Stomach (tissue), 8 donors: ENCODE measurements at regions not wholly inside any gene's neighbourhood (a gene's known extent, or its start where the extent isn't known, plus 50 kb on each side); places are given as distances from the start of the nearest gene placed in this dataset.
A peak's percentile ranks its signal among the peaks of the same experiment; 100 is the strongest.

Experiments
- DNase-seq, 2 donors: peaks; one replicate each; pipeline versions ENCODE4 v3.0.0 to v3.0.0-alpha.2; 2013 to 2019
- H3K27ac ChIP-seq, 5 donors: fragments of 200-600 bp in 4 of 5; sonication (generic) in 4 of 5; one replicate each; pipeline ENCODE4 v1.5.1; 2013 to 2019; ENCODE audit warnings: mild to moderate bottlenecking in 1 of 5, moderate library complexity in 1 of 5
- H3K27me3 ChIP-seq, 3 donors: fragments of 200-600 bp; sonication (generic); one replicate each; pipeline ENCODE4 v1.5.1; 2017 to 2019; ENCODE audit warnings: mixed run types in 1 of 3
- H3K36me3 ChIP-seq, 4 donors: fragments of 200-600 bp; sonication (generic); 1 replicate in 3 of 4; 2 replicates in 1 of 4; pipeline ENCODE4 v1.5.1; 2016 to 2019
- H3K4me1 ChIP-seq, 4 donors: fragments of 200-600 bp; sonication (generic); one replicate each; pipeline ENCODE4 v1.5.1; 2016 to 2019
- H3K4me3 ChIP-seq, 4 donors: fragments of 200-600 bp; sonication (generic) in 3 of 4; one replicate each; pipeline ENCODE4 v1.5.1; 2016 to 2019; ENCODE audit warnings: mild to moderate bottlenecking in 1 of 4
- H3K9me3 ChIP-seq, 4 donors: fragments of 200-600 bp; sonication (generic); one replicate each; pipeline ENCODE4 v1.5.1; 2016 to 2019
- EP300 ChIP-seq: sonication (generic); formaldehyde crosslinking; IDR thresholded peaks from one replicate; pipeline ENCODE4 v1.6.1; 2017; ENCODE audit warnings: antibody characterized with exemption
- POLR2A ChIP-seq, 4 donors: fragments of 450-650 bp; IDR thresholded peaks; one replicate each; pipeline ENCODE4 v1.6.1; 2016; ENCODE audit warnings: antibody characterized with exemption in 4 of 4, control low read depth in 2 of 4, mild to moderate bottlenecking in 1 of 4, moderate library complexity in 1 of 4
- POLR2AphosphoS5 ChIP-seq, 3 donors: sonication (generic); formaldehyde crosslinking; IDR thresholded peaks; one replicate each; pipeline ENCODE4 v1.6.1; 2016; ENCODE audit warnings: antibody characterized with exemption in 3 of 3
- WGBS, 5 donors: extraction: QIAGEN DNeasy Blood & Tissue Kit in 3 of 5; methylation state at CpG; one replicate each; pipeline versions ENCODE4 v1.1.5 to v1.1.7; 2013 to 2018; 5-methylcytosine and 5-hydroxymethylcytosine counted together
- intact Hi-C: fragments of 100-400 bp; cut with DNase I; formaldehyde crosslinking; loops from one replicate; pipeline ENCODE4 v1.15.1; 2023; ENCODE audit warnings: low total_unique reads
- TF ChIP-seq, protein P1 (sequence below), 7 experiments: fragments of 450-650 bp in 4 of 7; fragments of 200-600 bp in 3 of 7; sonication (generic) in 3 of 7; IDR thresholded peaks; one replicate each; pipeline ENCODE4 v1.5.1; 2016 to 2019; ENCODE audit warnings: antibody characterized with exemption in 7 of 7, control low read depth in 2 of 7, mild to moderate bottlenecking in 1 of 7
- donor health status: healthy with polysubstance abuse.
- donor health status: Bipolar disorder and iron deficiency.
- donor health status: healthy.

DNA sequence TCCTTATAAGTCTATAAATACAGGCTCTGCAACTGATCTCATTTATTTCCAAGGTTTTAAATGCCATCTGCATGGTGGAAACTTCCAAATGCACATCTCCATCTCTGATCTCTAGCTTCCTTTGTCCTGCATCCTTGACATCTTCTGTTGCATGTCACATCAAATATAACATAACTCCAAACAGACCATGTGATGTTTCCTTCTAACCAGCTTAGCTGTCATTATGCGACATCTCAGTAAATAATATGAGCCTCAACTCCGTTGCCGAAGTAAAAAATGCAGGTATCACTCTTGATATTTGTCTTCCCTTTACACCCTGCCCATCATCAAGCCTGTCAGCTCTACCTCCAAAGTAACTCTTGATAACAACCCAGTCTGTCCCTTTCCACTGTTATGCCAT lies 506.4 kb upstream of the C9orf72 start:
- Histone ChIP-seq H3K4me3 (no peak overlapping the region), H3K27ac (no peak overlapping the region), H3K27me3 (no peaks in the 10 kb centered on the region), H3K9me3 (no peaks in the 10 kb centered on the region), H3K4me1 (no peaks in the 10 kb centered on the region), H3K36me3 (no peaks in the 10 kb centered on the region)
- intact Hi-C loops, result loop anchor here (10.0 kb wide), 1 partner anchor 355 kb away; no protein-coding TSS in a partner anchor
- TF ChIP-seq, protein P1, sequence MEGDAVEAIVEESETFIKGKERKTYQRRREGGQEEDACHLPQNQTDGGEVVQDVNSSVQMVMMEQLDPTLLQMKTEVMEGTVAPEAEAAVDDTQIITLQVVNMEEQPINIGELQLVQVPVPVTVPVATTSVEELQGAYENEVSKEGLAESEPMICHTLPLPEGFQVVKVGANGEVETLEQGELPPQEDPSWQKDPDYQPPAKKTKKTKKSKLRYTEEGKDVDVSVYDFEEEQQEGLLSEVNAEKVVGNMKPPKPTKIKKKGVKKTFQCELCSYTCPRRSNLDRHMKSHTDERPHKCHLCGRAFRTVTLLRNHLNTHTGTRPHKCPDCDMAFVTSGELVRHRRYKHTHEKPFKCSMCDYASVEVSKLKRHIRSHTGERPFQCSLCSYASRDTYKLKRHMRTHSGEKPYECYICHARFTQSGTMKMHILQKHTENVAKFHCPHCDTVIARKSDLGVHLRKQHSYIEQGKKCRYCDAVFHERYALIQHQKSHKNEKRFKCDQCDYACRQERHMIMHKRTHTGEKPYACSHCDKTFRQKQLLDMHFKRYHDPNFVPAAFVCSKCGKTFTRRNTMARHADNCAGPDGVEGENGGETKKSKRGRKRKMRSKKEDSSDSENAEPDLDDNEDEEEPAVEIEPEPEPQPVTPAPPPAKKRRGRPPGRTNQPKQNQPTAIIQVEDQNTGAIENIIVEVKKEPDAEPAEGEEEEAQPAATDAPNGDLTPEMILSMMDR (IDR thresholded peaks at IDR 0.05), result no peak
- TF ChIP-seq EP300 (no peak), POLR2AphosphoS5 (IDR thresholded peaks at IDR 0.05) (no peak), POLR2A (IDR thresholded peaks at IDR 0.05) (no peak)
- DNase-seq, result no peak
- 89 to 95% (median 91%) methylated on average over 3 of the region's 3 CpGs for whole genome bisulfite sequencing, 5 donors

DNA sequence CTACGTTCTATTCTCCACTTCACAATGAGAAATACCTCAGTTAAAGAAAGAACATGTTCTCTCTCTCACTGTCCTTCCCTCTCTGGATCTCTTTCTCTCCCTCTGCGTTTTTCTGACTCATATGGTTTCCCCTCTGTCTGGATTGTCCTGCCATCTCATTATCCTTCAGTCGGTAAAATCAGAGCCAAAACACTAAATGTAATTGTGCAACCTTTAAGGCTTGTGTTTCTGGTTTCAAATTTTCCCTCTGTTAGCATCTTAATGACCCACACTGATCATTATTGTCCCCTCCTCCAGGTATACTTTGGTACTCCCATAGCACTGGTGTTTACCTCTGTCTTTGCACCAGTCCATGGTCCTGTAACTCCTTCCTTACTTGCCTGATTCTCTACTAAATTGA lies 509.4 kb upstream of the C9orf72 start:
- WGBS, 5 donors, result 74 to 87% (median 80%) methylated on average over 3 of the region's 3 CpGs

DNA sequence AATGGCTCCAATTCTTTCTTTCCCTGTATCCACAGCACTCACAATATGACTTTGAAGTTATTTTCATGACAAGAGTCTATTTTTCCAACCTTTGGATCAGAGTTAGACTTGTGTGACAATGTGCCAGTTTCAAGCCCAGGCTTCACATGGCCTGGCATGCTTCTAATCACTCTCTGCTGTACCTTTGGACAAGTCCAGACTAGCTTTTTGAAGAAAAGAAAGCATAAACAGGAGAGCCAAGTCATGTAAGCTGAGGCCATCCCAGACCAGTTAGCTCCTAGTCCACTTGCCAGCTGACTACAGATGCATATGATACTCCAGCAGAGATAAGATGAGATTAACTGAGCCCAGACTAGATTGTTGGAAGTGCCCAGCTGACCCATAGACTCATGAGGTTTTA lies 513.6 kb upstream of the C9orf72 start:
- no peak for TF ChIP-seq POLR2AphosphoS5 (IDR thresholded peaks at IDR 0.05)
- no peak for TF ChIP-seq EP300
- TF ChIP-seq, protein P1 (IDR thresholded peaks at IDR 0.05), result no peak
- no peak for TF ChIP-seq POLR2A (IDR thresholded peaks at IDR 0.05)
- intact Hi-C loops, result no loop called here
- Histone ChIP-seq H3K27ac (no peak overlapping the region), H3K36me3 (no peaks in the 10 kb centered on the region), H3K9me3 (no peaks in the 10 kb centered on the region), H3K27me3 (no peaks in the 10 kb centered on the region), H3K4me1 (no peaks in the 10 kb centered on the region), H3K4me3 (no peak overlapping the region)
- no peak for DNase-seq

More for the DNA sequence above, 509.4 kb upstream of the C9orf72 start:
- no peak overlapping the region for H3K27ac ChIP-seq
- no peaks in the 10 kb centered on the region for H3K4me1 ChIP-seq
- no peaks in the 10 kb centered on the region for H3K36me3 ChIP-seq
- intact Hi-C loops, result no loop called here
- no peak for DNase-seq
- H3K4me3 ChIP-seq, result no peak overlapping the region
- TF ChIP-seq POLR2AphosphoS5 (IDR thresholded peaks at IDR 0.05), result no peak
- TF ChIP-seq EP300, result no peak
- no peak for TF ChIP-seq POLR2A (IDR thresholded peaks at IDR 0.05)
- TF ChIP-seq, protein P1 (IDR thresholded peaks at IDR 0.05), result no peak
- H3K9me3 ChIP-seq, result no peaks in the 10 kb centered on the region
- no peaks in the 10 kb centered on the region for H3K27me3 ChIP-seq

DNA sequence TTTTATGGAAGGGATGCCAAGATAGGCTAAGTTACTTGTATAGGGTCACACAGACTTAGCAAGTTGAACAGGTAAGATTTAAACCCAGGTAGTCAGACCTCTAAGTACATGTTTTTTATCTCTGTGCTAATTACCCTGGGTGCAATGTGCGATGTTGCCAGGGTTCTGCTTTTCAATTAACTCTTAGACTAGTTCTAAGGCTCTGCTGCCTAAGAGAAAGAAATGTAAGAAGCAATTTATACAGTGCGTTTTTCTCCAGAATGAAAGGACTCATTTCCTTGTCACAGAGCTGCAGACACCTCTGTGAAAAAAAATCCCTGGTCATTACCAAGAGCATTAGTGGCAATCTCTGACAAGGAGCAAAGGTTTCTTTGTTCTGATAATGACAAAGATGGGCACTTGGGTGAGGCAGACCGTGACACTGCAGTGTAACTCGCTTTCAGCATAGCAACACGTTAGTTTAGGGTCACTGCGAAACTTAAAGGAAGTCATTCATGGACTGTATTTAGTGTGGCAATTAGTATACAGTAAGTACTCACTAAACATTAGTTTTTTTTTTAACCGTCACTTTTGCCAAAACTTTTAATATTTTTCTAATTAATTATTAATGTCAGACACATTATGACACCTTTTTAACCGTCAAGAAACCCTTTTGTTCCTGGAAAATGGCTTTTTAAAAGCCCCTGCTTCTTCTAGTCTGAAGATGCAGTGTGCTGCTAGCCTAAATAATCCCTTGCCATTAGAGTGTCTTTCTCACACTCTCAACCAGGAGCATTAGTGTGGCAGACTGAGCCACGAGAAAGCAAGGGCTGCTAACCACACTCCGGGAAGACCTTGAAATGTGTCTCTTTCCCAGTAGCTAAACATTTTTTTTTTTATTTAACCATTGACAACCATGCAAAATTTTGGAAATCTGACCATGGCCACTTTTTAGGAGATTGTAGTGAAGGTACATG lies 520.0 kb upstream of the C9orf72 start:
- no peak overlapping the region for H3K27ac ChIP-seq
- peak in 1 of 2 donors; percentile 28 for DNase-seq
- H3K4me3 ChIP-seq, result no peak overlapping the region
- H3K27me3 ChIP-seq, result no peaks in the 10 kb centered on the region
- H3K36me3 ChIP-seq, result no peaks in the 10 kb centered on the region
- WGBS, 5 donors, result 44 to 59% (median 47%) methylated on average over 10 of the region's 10 CpGs
- TF ChIP-seq, protein P1 (IDR thresholded peaks at IDR 0.05), result no peak
- TF ChIP-seq POLR2A (IDR thresholded peaks at IDR 0.05) (no peak), POLR2AphosphoS5 (IDR thresholded peaks at IDR 0.05) (no peak), EP300 (no peak)
- H3K9me3 ChIP-seq, result no peaks in the 10 kb centered on the region
- H3K4me1 ChIP-seq, result no peaks in the 10 kb centered on the region
- intact Hi-C loops, result no loop called here
